ENCODE measurements at regions not wholly inside any gene's neighbourhood (a gene's known extent, or its start where the extent isn't known, plus 50 kb on each side); places are given as distances from the start of the nearest gene placed in this dataset.

- TF ChIP-seq CTCF (IDR thresholded peaks at IDR 0.05): no peak
- TF ChIP-seq POLR2A (IDR thresholded peaks at IDR 0.05): no peak
Observed at GRCh38 chr3:76976996-76977395, 62.9 kb upstream of the ROBO2 start.

Measured in lower leg skin (tissue), 3 donors.